ENCODE measurements at regions not wholly inside any gene's neighbourhood (a gene's known extent, or its start where the extent isn't known, plus 50 kb on each side); places are given as distances from the start of the nearest gene placed in this dataset.

GRCh38 chr2:215835231-215835630 lies 178.1 kb downstream of the MREG start:
- TF ChIP-seq CTCF (IDR thresholded peaks at IDR 0.05; ENCODE audit: low read depth, low read length, missing input control) (no peak), MAX (IDR thresholded peaks at IDR 0.05) (no peak), REST (IDR thresholded peaks at IDR 0.05) (no peak), ATF3 (IDR thresholded peaks at IDR 0.05) (no peak)

Data from liver (tissue), 3 donors.